Fibroblast of villous mesenchyme (primary cell): ENCODE measurements at regions not wholly inside any gene's neighbourhood (a gene's known extent, or its start where the extent isn't known, plus 50 kb on each side); places are given as distances from the start of the nearest gene placed in this dataset.

Experiments used
- DNase-seq: peaks from one replicate; pipeline ENCODE4 v3.0.0-alpha.2; 2010; ENCODE audit warnings: low read depth
- H3K4me3 ChIP-seq: 2 replicates; pipeline ENCODE4 v1.5.1; 2011; ENCODE audit warnings: low read depth, mild to moderate bottlenecking, low read length
- CTCF ChIP-seq: IDR thresholded peaks from 2 replicates; pipeline ENCODE4 v1.5.1; 2012; ENCODE audit warnings: low read depth, mild to moderate bottlenecking, low read length; ENCODE audit not compliant: insufficient read depth

GRCh38 chr4:11636031-11636430, 207.3 kb upstream of the HS3ST1 start:
- TF ChIP-seq CTCF: no peak
- no peak overlapping the region for H3K4me3 ChIP-seq
- no peak for DNase-seq

DNA sequence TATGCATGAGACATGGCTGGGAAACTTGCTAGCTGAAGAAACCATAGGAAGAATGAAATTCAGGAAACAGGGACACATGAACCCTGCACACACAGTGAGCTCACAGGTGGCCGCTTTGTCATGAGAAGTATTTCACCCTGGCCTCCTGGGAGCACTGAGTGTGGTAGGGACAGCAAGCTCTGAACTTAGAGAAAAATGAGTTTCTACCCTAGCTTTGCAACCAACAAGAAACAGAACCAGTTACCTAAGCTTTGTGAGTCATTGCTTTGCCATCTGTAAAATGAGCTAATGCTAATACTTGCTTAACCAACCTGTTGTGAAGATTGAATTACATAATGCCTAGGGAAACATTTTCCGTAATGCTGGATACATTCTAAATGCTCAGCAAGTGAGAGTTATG, 206.6 kb upstream of the HS3ST1 start:
- H3K4me3 ChIP-seq: no peak overlapping the region
- peak; percentile 33 for DNase-seq
- no peak for TF ChIP-seq CTCF

GRCh38 chr4:11634283-11634682, 205.6 kb upstream of the HS3ST1 start:
- H3K4me3 ChIP-seq: no peak overlapping the region
- DNase-seq: no peak
- no peak for TF ChIP-seq CTCF

DNA sequence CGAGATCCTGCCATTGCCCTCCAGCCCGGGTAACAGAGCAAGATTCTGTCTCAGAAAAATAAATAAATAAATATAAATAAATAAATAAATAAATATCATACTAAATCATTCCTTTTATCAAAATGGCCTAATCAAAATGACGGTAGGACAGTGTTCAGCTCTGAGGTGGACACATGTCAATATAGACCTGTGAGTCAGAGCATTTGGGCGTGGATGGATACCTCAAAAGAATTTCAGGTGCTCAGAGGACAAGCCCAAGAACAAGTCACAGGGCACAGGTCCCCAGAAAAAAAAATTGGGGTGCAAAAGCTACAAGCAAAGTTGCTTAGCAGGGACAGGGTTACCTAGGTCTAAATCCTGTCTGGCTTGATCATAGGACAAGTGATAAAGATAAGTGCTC, 204.7 kb upstream of the HS3ST1 start:
- no peak overlapping the region for H3K4me3 ChIP-seq
- TF ChIP-seq CTCF: no peak
- no peak for DNase-seq

DNA sequence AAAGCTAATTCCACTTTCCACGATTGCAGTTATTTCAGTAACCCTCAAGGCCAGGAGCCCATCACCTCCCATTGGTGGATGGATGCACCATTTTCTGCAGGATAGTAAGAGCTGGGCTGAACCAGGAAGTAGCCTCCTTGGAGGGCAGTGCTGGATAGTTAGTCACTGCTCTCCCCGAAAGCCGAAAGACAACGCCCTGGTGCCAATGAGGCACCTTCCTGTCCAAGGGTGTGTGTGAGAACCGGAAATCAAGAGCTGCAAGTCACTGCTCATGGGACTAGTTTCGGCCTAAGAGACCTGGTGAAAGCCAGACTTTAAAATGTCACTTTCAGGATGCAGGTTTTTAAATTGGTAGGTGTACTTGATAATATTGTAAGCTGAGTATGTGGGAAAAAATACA, 203.8 kb upstream of the HS3ST1 start:
- no peak for DNase-seq
- TF ChIP-seq CTCF: no peak
- no peak overlapping the region for H3K4me3 ChIP-seq

DNA sequence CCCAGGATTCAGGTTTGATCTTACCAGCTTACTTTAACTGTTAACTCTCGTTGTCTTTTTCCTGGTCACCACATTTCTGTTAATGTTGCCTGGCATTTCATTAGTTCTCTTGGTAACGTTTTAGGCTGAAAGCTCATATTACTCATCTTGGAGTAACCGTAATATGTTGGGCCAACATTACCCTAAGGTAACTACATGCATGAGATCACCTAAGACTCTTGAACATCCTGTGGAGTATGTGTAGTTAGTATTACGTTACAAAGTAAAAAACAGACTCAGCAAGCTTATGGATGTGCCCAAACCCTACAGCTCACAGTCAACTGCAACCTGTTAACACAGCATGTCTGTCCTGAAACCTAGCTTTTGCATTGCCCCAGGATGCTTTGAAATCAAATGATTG, 203.3 kb upstream of the HS3ST1 start:
- no peak overlapping the region for H3K4me3 ChIP-seq
- DNase-seq: no peak
- no peak for TF ChIP-seq CTCF

DNA sequence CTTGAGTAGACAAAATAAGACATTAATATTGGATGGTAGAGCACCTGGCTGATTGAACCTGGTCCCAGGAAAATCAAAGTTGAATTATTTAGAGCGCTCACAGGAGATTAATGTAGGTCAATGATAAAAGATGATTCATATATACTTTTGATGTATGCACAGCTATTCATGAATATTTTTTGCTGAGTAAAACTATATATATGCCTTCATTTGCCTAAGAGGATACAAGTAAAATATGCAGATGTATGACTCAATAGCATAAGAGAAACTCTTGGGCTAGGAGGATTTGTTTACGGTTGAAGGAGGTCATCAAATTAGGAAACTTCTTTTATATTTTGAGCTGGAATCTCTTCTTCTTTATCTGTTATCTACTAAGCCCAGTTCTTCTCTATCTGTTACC, 202.7 kb upstream of the HS3ST1 start:
- DNase-seq: no peak
- no peak overlapping the region for H3K4me3 ChIP-seq
- TF ChIP-seq CTCF: no peak
